HEK293T (cell line): ENCODE measurements at regions not wholly inside any gene's neighbourhood (a gene's known extent, or its start where the extent isn't known, plus 50 kb on each side); places are given as distances from the start of the nearest gene placed in this dataset.

ENCODE experiments used
- ARNT ChIP-seq: fragments of 450-650 bp; IDR thresholded peaks from 2 replicates; pipeline ENCODE4 v1.6.1; 2017; ENCODE audit warnings: mild to moderate bottlenecking
- BHLHE40 ChIP-seq: fragments of 450-650 bp; IDR thresholded peaks from 2 replicates; pipeline ENCODE4 v1.6.1; 2016; ENCODE audit warnings: mild to moderate bottlenecking, moderate library complexity, borderline replicate concordance
- ELF4 ChIP-seq: fragments of 450-650 bp; IDR thresholded peaks from 2 replicates; pipeline ENCODE4 v1.6.1; 2017; ENCODE audit warnings: antibody characterized with exemption
- FOXK2 ChIP-seq: fragments of 450-650 bp; IDR thresholded peaks from 2 replicates; pipeline ENCODE4 v1.6.1; 2016; ENCODE audit warnings: mild to moderate bottlenecking
- FOXM1 ChIP-seq: fragments of 450-650 bp; IDR thresholded peaks from 2 replicates; pipeline ENCODE4 v1.6.1; 2017; ENCODE audit warnings: mild to moderate bottlenecking, borderline replicate concordance
- HDGF ChIP-seq: fragments of 450-650 bp; IDR thresholded peaks from 2 replicates; pipeline ENCODE4 v1.6.1; 2017; ENCODE audit warnings: antibody characterized with exemption, borderline replicate concordance
- L3MBTL2 ChIP-seq: fragments of 450-650 bp; conservative IDR thresholded peaks from 2 replicates; pipeline ENCODE4 v1.6.1; 2016; ENCODE audit warnings: mild to moderate bottlenecking
- LEF1 ChIP-seq: fragments of 450-650 bp; IDR thresholded peaks from 2 replicates; pipeline ENCODE4 v1.6.1; 2017; ENCODE audit warnings: mild to moderate bottlenecking, borderline replicate concordance
- NFRKB ChIP-seq: fragments of 450-650 bp; IDR thresholded peaks from 2 replicates; pipeline ENCODE4 v1.6.1; 2016; ENCODE audit warnings: mild to moderate bottlenecking, moderate library complexity
- PKNOX1 ChIP-seq: fragments of 450-650 bp; IDR thresholded peaks from 2 replicates; pipeline ENCODE4 v1.6.1; 2016
- SP1 ChIP-seq: fragments of 450-650 bp; IDR thresholded peaks from 2 replicates; pipeline ENCODE4 v1.6.1; 2017
- SUZ12 ChIP-seq: fragments of 450-650 bp; IDR thresholded peaks from 2 replicates; pipeline ENCODE4 v1.6.1; 2016; ENCODE audit warnings: mild to moderate bottlenecking
- TARDBP ChIP-seq: fragments of 450-650 bp; IDR thresholded peaks from 2 replicates; pipeline ENCODE4 v1.6.1; 2016
- ZNF384 ChIP-seq: fragments of 450-650 bp; IDR thresholded peaks from 2 replicates; pipeline ENCODE4 v1.6.1; 2016

GRCh38 chr4:132593717-132594400, 555.2 kb upstream of the PCDH10 start:
- TF ChIP-seq PKNOX1 = no peak
- TF ChIP-seq ARNT = no peak
- TF ChIP-seq FOXM1 = no peak
- TF ChIP-seq HDGF = no peak
- TF ChIP-seq TARDBP = no peak
- TF ChIP-seq ZNF384 = no peak
- TF ChIP-seq L3MBTL2 = no peak
- TF ChIP-seq FOXK2 = no peak
- TF ChIP-seq SUZ12 = no peak
- no peak for TF ChIP-seq SP1
- TF ChIP-seq BHLHE40 = no peak
- TF ChIP-seq ELF4 = no peak
- TF ChIP-seq LEF1 = no peak
- TF ChIP-seq NFRKB = no peak
